ENCODE measurements at regions not wholly inside any gene's neighbourhood (a gene's known extent, or its start where the extent isn't known, plus 50 kb on each side); places are given as distances from the start of the nearest gene placed in this dataset.

- no peak for TF ChIP-seq POLR2AphosphoS5 (IDR thresholded peaks at IDR 0.05; ENCODE audit: borderline replicate concordance, low read depth, low read length)
- TF ChIP-seq EZH2 (IDR thresholded peaks at IDR 0.05), result no peak
Observed at GRCh38 chr12:83256562-83256961, 569.9 kb downstream of the TMTC2 start.
